Panc1 (cell line): ENCODE measurements at regions not wholly inside any gene's neighbourhood (a gene's known extent, or its start where the extent isn't known, plus 50 kb on each side); places are given as distances from the start of the nearest gene placed in this dataset.

Experiments used
- CTCF ChIP-seq: fragments of 450-650 bp; IDR thresholded peaks from 2 replicates; pipeline ENCODE4 v1.5.1; 2017; ENCODE audit warnings: mild to moderate bottlenecking
- POLR2AphosphoS5 ChIP-seq: IDR thresholded peaks from 2 replicates; pipeline ENCODE4 v1.6.1; 2012; ENCODE audit warnings: mild to moderate bottlenecking, low read depth, low read length, moderate library complexity

DNA sequence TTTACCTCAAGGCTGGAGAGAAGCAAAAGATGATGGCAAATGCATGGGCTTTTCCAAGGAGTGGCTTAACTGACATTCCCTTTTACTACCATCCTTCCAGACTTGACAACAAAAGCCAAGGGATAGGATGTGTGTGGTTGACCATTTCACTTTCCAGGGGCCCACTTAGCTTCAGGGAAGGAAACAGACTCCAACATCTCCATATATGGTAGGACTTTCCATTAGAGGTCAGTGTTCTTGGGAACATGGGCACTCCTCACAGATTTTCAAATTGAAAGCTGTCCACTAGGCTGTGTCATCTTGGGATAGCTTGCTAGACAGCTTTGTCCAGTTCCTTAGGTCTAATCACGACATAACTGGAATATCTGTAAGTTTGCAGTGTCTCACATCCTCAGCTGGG, 118.1 kb upstream of the NAMPT start:
- TF ChIP-seq CTCF (no peak), POLR2AphosphoS5 (no peak)
